ENCODE measurements at regions not wholly inside any gene's neighbourhood (a gene's known extent, or its start where the extent isn't known, plus 50 kb on each side); places are given as distances from the start of the nearest gene placed in this dataset.

GRCh38 chr3:137820366-137820765 lies 56.3 kb downstream of the SOX14 start:
- 50% methylated on average over 3 of the region's 3 CpGs for WGBS (ENCODE audit: low lambda C conversion rate, missing lambda C conversion rate)
- no peak for TF ChIP-seq EZH2 (IDR thresholded peaks at IDR 0.05; ENCODE audit: borderline replicate concordance)
- TF ChIP-seq CTCF (IDR thresholded peaks at IDR 0.05; ENCODE audit: poor library complexity) = no peak
- TF ChIP-seq EZH2phosphoT487 (IDR thresholded peaks at IDR 0.05; ENCODE audit: low read depth, severe bottlenecking, unreplicated experiment) = no peak
- no peak overlapping the region for H2AFZ ChIP-seq

GRCh38 chr3:137835096-137835495 lies 71.0 kb downstream of the SOX14 start:
- no peak overlapping the region for H2AFZ ChIP-seq
- H3K27me3 ChIP-seq = peaks cover 3% of the 10 kb centered on the region
- no peaks in the 10 kb centered on the region for H3K4me1 ChIP-seq (ENCODE audit: insufficient read depth)
- no peaks in the 10 kb centered on the region for H3K9me3 ChIP-seq (ENCODE audit: low read depth)
- H4K20me1 ChIP-seq (ENCODE audit: insufficient read depth, poor library complexity, severe bottlenecking) = no peaks in the 10 kb centered on the region
- no peak overlapping the region for H3K4me2 ChIP-seq
- no peaks in the 10 kb centered on the region for H3K79me2 ChIP-seq
- 95% methylated on average over 1 of the region's 1 CpG for WGBS (ENCODE audit: low lambda C conversion rate, missing lambda C conversion rate)
- H3K4me3 ChIP-seq = no peak overlapping the region
- no peak for DNase-seq (ENCODE audit: low spot score)
- no peak for TF ChIP-seq EZH2 (IDR thresholded peaks at IDR 0.05; ENCODE audit: borderline replicate concordance)
- no peak for TF ChIP-seq EZH2phosphoT487 (IDR thresholded peaks at IDR 0.05; ENCODE audit: low read depth, severe bottlenecking, unreplicated experiment)
- no peak for TF ChIP-seq CTCF (IDR thresholded peaks at IDR 0.05; ENCODE audit: poor library complexity)
- no peaks in the 10 kb centered on the region for H3K36me3 ChIP-seq (replicated peaks; ENCODE audit: insufficient read depth, low read depth)
- H3K27ac ChIP-seq = no peak overlapping the region
- H3K9me2 ChIP-seq (replicated peaks; ENCODE audit: insufficient read depth) = no peaks in the 10 kb centered on the region

More at GRCh38 chr3:137820366-137820765, 56.3 kb downstream of the SOX14 start:
- no peak overlapping the region for H3K4me3 ChIP-seq
- H3K79me2 ChIP-seq = no peaks in the 10 kb centered on the region
- H3K9me2 ChIP-seq (replicated peaks; ENCODE audit: insufficient read depth) = no peaks in the 10 kb centered on the region
- H3K4me1 ChIP-seq (ENCODE audit: insufficient read depth) = no peaks in the 10 kb centered on the region
- H3K36me3 ChIP-seq (replicated peaks; ENCODE audit: insufficient read depth, low read depth) = no peaks in the 10 kb centered on the region
- H3K4me2 ChIP-seq = no peak overlapping the region
- H3K9me3 ChIP-seq (ENCODE audit: low read depth) = no peaks in the 10 kb centered on the region
- no peak for DNase-seq (ENCODE audit: low spot score)
- no peaks in the 10 kb centered on the region for H3K27me3 ChIP-seq
- H4K20me1 ChIP-seq (ENCODE audit: insufficient read depth, poor library complexity, severe bottlenecking) = no peaks in the 10 kb centered on the region
- H3K27ac ChIP-seq = no peak overlapping the region

GRCh38 chr3:137845194-137845593 lies 81.1 kb downstream of the SOX14 start:
- no peak for TF ChIP-seq EZH2 (IDR thresholded peaks at IDR 0.05; ENCODE audit: borderline replicate concordance)
- no peak for TF ChIP-seq CTCF (IDR thresholded peaks at IDR 0.05; ENCODE audit: poor library complexity)
- TF ChIP-seq EZH2phosphoT487 (IDR thresholded peaks at IDR 0.05; ENCODE audit: low read depth, severe bottlenecking, unreplicated experiment) = no peak
- Histone ChIP-seq H4K20me1 (ENCODE audit: insufficient read depth, poor library complexity, severe bottlenecking) (no peaks in the 10 kb centered on the region), H3K4me1 (ENCODE audit: insufficient read depth) (no peaks in the 10 kb centered on the region), H2AFZ (no peak overlapping the region), H3K79me2 (no peaks in the 10 kb centered on the region), H3K27me3 (no peaks in the 10 kb centered on the region), H3K9me3 (ENCODE audit: low read depth) (no peaks in the 10 kb centered on the region), H3K9me2 (replicated peaks; ENCODE audit: insufficient read depth) (no peaks in the 10 kb centered on the region), H3K36me3 (replicated peaks; ENCODE audit: insufficient read depth, low read depth) (no peaks in the 10 kb centered on the region), H3K4me2 (no peak overlapping the region), H3K27ac (no peak overlapping the region), H3K4me3 (no peak overlapping the region)
- 23% methylated on average over 4 of the region's 4 CpGs for WGBS (ENCODE audit: low lambda C conversion rate, missing lambda C conversion rate)
- peak; percentile 10 for DNase-seq (ENCODE audit: low spot score)

- Histone ChIP-seq H3K27ac (no peak overlapping the region), H2AFZ (no peak overlapping the region), H3K27me3 (no peaks in the 10 kb centered on the region), H3K4me3 (no peak overlapping the region), H3K36me3 (replicated peaks; ENCODE audit: insufficient read depth, low read depth) (no peaks in the 10 kb centered on the region), H3K9me3 (ENCODE audit: low read depth) (no peaks in the 10 kb centered on the region), H3K79me2 (no peaks in the 10 kb centered on the region), H3K4me1 (ENCODE audit: insufficient read depth) (no peaks in the 10 kb centered on the region), H3K9me2 (replicated peaks; ENCODE audit: insufficient read depth) (no peaks in the 10 kb centered on the region), H3K4me2 (no peak overlapping the region), H4K20me1 (ENCODE audit: insufficient read depth, poor library complexity, severe bottlenecking) (no peaks in the 10 kb centered on the region)
- WGBS (ENCODE audit: low lambda C conversion rate, missing lambda C conversion rate) = 76% methylated on average over 3 of the region's 3 CpGs
- DNase-seq (ENCODE audit: low spot score) = no peak
- TF ChIP-seq EZH2phosphoT487 (IDR thresholded peaks at IDR 0.05; ENCODE audit: low read depth, severe bottlenecking, unreplicated experiment) (no peak), EZH2 (IDR thresholded peaks at IDR 0.05; ENCODE audit: borderline replicate concordance) (no peak), CTCF (IDR thresholded peaks at IDR 0.05; ENCODE audit: poor library complexity) (no peak)
Measured at GRCh38 chr3:137845666-137846065, 81.6 kb downstream of the SOX14 start.
